SK-N-MC (cell line): ENCODE measurements at regions not wholly inside any gene's neighbourhood (a gene's known extent, or its start where the extent isn't known, plus 50 kb on each side); places are given as distances from the start of the nearest gene placed in this dataset.

Source experiments
- DNase-seq: peaks from one replicate; pipeline ENCODE4 v3.0.0-alpha.2; 2011; ENCODE audit warnings: low read depth, low spot score
- H3K27ac ChIP-seq: fragments of 200-600 bp; sonication (generic); 2 replicates; pipeline ENCODE4 v1.5.1; 2016; ENCODE audit warnings: mixed run types
- H3K36me3 ChIP-seq: fragments of 200-600 bp; sonication (generic); 2 replicates; pipeline ENCODE4 v1.6.1; 2017; ENCODE audit warnings: antibody characterized with exemption, low read length, mixed read lengths; ENCODE audit not compliant: insufficient read depth
- H3K4me3 ChIP-seq: fragments of 200-600 bp; sonication (generic); 2 replicates; pipeline ENCODE4 v1.5.1; 2016
- H3K9ac ChIP-seq: fragments of 200-600 bp; sonication (generic); 2 replicates; pipeline ENCODE4 v1.8.0; 2017; ENCODE audit warnings: mixed run types, mixed read lengths; ENCODE audit not compliant: insufficient read length
- H3K9me3 ChIP-seq: fragments of 200-600 bp; sonication (generic); 2 replicates; pipeline ENCODE4 v1.6.1; 2017; ENCODE audit warnings: low read depth, mild to moderate bottlenecking, antibody characterized with exemption, low read length, moderate library complexity, mixed read lengths
- EZH2 ChIP-seq: fragments of 200-600 bp; sonication (generic); IDR thresholded peaks from one replicate; pipeline ENCODE4 v1.6.1; 2017; ENCODE audit warnings: antibody characterized with exemption
- FOXP2 ChIP-seq: optimal IDR thresholded peaks from 2 replicates; pipeline ENCODE3; 2011; ENCODE audit warnings: mild to moderate bottlenecking, moderate library complexity; ENCODE audit not compliant: insufficient read depth; ENCODE audit errors: extremely low read length, control extremely low read depth
- POLR2AphosphoS5 ChIP-seq: IDR thresholded peaks from 2 replicates; pipeline ENCODE4 v1.6.1; 2012; ENCODE audit warnings: mild to moderate bottlenecking, low read depth, low read length, borderline replicate concordance

GRCh38 chr13:111476197-111476596, 155.8 kb downstream of the TEX29 start:
- no peaks in the 10 kb centered on the region for H3K36me3 ChIP-seq
- H3K27ac ChIP-seq, result no peak overlapping the region
- no peak for DNase-seq
- TF ChIP-seq FOXP2, result no peak
- no peak for TF ChIP-seq POLR2AphosphoS5
- TF ChIP-seq EZH2, result no peak
- no peaks in the 10 kb centered on the region for H3K9me3 ChIP-seq
- H3K4me3 ChIP-seq, result no peak overlapping the region
- H3K9ac ChIP-seq, result no peak overlapping the region

GRCh38 chr13:111479412-111479811, 159.0 kb downstream of the TEX29 start:
- no peak for DNase-seq
- no peak overlapping the region for H3K27ac ChIP-seq
- no peak overlapping the region for H3K4me3 ChIP-seq
- H3K9ac ChIP-seq, result no peak overlapping the region
- TF ChIP-seq FOXP2 (no peak), POLR2AphosphoS5 (no peak), EZH2 (no peak)
- no peaks in the 10 kb centered on the region for H3K36me3 ChIP-seq
- no peaks in the 10 kb centered on the region for H3K9me3 ChIP-seq

DNA sequence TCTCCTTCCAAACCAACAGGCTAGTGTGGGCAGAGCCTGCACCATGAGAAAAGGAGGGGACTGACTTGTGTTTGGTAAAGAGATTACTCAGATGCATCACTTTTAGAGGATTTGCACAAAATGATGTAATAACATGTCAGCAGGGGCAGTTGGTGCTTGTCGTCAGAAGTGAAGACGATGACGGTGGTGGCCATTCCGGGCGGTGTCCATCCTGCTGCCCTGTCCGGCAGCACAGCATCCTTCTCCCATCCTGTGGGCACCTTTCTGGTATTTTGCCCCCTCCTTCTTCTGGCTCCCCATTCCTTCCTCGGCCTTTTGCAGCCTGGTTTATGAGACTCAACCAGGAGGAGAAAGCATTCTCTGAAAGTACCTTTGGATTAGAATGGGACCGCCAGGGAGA, 160.1 kb downstream of the TEX29 start:
- TF ChIP-seq EZH2 (no peak), POLR2AphosphoS5 (no peak), FOXP2 (no peak)
- H3K9me3 ChIP-seq, result no peaks in the 10 kb centered on the region
- no peaks in the 10 kb centered on the region for H3K36me3 ChIP-seq
- DNase-seq, result no peak
- no peak overlapping the region for H3K27ac ChIP-seq
- no peak overlapping the region for H3K9ac ChIP-seq
- H3K4me3 ChIP-seq, result no peak overlapping the region

- Histone ChIP-seq H3K27ac (no peak overlapping the region), H3K9ac (no peak overlapping the region), H3K4me3 (no peak overlapping the region), H3K36me3 (no peaks in the 10 kb centered on the region), H3K9me3 (no peaks in the 10 kb centered on the region)
- DNase-seq, result no peak
- TF ChIP-seq FOXP2, result no peak
- no peak for TF ChIP-seq EZH2
- TF ChIP-seq POLR2AphosphoS5, result no peak
Measured at GRCh38 chr13:111480976-111481375, 160.5 kb downstream of the TEX29 start.

DNA sequence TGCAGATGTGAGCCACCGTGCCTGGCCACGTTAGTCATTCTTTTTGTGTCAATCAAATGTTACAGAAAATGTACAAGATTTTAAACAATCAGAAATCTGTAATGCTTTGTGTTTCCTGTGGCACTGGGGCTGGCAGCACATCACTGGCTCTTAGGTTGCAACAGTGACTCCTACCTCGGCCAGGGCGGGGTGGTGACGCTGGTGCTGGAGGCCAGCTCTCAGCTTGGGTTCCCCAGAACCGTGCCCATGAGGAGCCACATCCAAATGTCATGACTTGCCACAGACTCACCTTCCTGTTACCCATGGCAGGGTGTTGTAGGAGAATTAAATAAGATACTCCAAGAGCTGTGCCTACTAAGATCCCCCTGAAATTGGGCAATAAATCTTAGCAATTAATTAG, 161.7 kb downstream of the TEX29 start:
- H3K27ac ChIP-seq, result no peak overlapping the region
- H3K9ac ChIP-seq, result no peak overlapping the region
- H3K4me3 ChIP-seq, result no peak overlapping the region
- no peak for TF ChIP-seq POLR2AphosphoS5
- TF ChIP-seq EZH2, result no peak
- no peak for TF ChIP-seq FOXP2
- no peak for DNase-seq
- H3K36me3 ChIP-seq, result no peaks in the 10 kb centered on the region
- no peaks in the 10 kb centered on the region for H3K9me3 ChIP-seq

GRCh38 chr13:111482806-111483620, 162.6 kb downstream of the TEX29 start:
- H3K27ac ChIP-seq, result no peak overlapping the region
- H3K9ac ChIP-seq, result no peak overlapping the region
- H3K9me3 ChIP-seq, result no peaks in the 10 kb centered on the region
- TF ChIP-seq FOXP2, result no peak
- TF ChIP-seq POLR2AphosphoS5, result no peak
- TF ChIP-seq EZH2, result no peak
- no peaks in the 10 kb centered on the region for H3K36me3 ChIP-seq
- no peak for DNase-seq
- H3K4me3 ChIP-seq, result no peak overlapping the region

DNA sequence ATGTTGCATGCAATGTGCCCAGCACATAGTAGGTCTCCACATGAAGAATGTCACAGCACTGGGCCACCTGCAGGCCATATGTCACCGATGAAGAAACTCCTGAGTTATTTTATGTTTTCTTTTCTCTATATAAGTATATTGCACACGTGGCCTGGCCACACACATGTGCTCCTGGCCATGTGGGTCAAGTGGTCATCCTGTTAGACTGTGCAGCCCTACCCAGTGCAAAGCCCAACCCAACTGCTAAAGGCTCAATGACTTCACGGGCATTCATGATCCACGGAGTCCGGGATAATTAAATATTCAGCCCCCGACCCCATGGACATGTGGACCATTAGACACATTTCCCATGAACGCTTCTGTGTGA, 163.2 kb downstream of the TEX29 start:
- H3K9ac ChIP-seq, result no peak overlapping the region
- H3K4me3 ChIP-seq, result no peak overlapping the region
- H3K9me3 ChIP-seq, result no peaks in the 10 kb centered on the region
- DNase-seq, result no peak
- TF ChIP-seq EZH2, result no peak
- no peak for TF ChIP-seq FOXP2
- TF ChIP-seq POLR2AphosphoS5, result no peak
- H3K36me3 ChIP-seq, result no peaks in the 10 kb centered on the region
- no peak overlapping the region for H3K27ac ChIP-seq

- Histone ChIP-seq H3K36me3 (no peaks in the 10 kb centered on the region), H3K9me3 (no peaks in the 10 kb centered on the region), H3K27ac (no peak overlapping the region), H3K4me3 (no peak overlapping the region), H3K9ac (no peak overlapping the region)
- no peak for DNase-seq
- TF ChIP-seq EZH2 (no peak), FOXP2 (no peak), POLR2AphosphoS5 (no peak)
Measured at GRCh38 chr13:111484141-111484925, 163.9 kb downstream of the TEX29 start.
